ENCODE measurements at regions not wholly inside any gene's neighbourhood (a gene's known extent, or its start where the extent isn't known, plus 50 kb on each side); places are given as distances from the start of the nearest gene placed in this dataset.

- TF ChIP-seq CTCF (IDR thresholded peaks at IDR 0.05): no peak
- no peak for TF ChIP-seq POLR2A (IDR thresholded peaks at IDR 0.05)
Measured at GRCh38 chr4:181017038-181017437, 1226.2 kb upstream of the TENM3 start.
